HG02642 (cell line): ENCODE measurements at regions not wholly inside any gene's neighbourhood (a gene's known extent, or its start where the extent isn't known, plus 50 kb on each side); places are given as distances from the start of the nearest gene placed in this dataset.
A peak's percentile ranks its signal among the peaks of the same experiment; 100 is the strongest.

ENCODE experiments used
- ATAC-seq: cut with Tn5 transposase; IDR thresholded peaks from one replicate; pipeline ENCODE4 v1.9.1; 2021; ENCODE audit warnings: mild to moderate bottlenecking; ENCODE audit not compliant: unreplicated experiment, poor library complexity

DNA sequence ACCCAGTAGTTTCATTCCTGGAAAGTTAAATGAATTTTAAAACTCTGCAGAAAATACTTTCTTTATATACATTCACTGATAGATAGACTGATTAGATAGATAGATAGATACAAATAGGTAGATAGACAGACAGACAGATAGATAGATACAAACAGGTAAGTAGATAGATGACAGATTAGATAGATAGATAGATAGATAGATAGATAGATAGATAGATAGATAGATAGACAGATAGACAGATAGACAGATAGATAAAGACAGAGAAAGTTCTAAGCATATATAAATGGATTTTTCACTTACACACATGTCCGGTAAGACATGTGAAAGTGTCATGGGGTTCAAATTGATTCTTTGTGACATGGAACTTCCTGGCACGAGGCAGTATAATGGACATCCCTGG, 349.7 kb downstream of the CDK5RAP2 start:
- no peak for ATAC-seq

- no peak for ATAC-seq
Measured at GRCh38 chr9:120221844-120222243, 358.1 kb downstream of the CDK5RAP2 start.

DNA sequence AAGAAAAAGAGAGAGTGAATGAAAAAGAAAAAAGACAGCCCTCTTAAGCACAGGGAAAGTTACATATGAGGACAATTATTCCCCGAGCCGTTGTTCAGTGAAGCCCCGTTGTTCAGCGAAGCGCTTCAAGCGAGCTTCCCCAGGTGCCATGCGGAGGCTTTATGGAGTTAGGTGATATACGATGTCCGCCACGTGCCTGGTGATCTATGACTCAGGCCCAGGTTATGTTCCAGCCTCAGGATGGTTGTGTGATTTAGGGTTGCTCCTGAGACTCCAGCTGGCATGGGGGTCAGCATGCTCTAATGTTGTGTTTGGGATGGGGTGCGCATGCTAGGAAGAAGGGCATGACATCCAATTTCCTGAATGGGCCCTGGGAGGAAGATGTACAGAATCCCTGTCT, 365.6 kb downstream of the CDK5RAP2 start:
- no peak for ATAC-seq

GRCh38 chr9:120212853-120213200, 367.1 kb downstream of the CDK5RAP2 start:
- peak; percentile 32 for ATAC-seq

- ATAC-seq, result peak; percentile 76
Measured at GRCh38 chr9:120212153-120212852, 367.7 kb downstream of the CDK5RAP2 start.

- no peak for ATAC-seq
Measured at GRCh38 chr9:120210274-120210673, 369.7 kb downstream of the CDK5RAP2 start.

DNA sequence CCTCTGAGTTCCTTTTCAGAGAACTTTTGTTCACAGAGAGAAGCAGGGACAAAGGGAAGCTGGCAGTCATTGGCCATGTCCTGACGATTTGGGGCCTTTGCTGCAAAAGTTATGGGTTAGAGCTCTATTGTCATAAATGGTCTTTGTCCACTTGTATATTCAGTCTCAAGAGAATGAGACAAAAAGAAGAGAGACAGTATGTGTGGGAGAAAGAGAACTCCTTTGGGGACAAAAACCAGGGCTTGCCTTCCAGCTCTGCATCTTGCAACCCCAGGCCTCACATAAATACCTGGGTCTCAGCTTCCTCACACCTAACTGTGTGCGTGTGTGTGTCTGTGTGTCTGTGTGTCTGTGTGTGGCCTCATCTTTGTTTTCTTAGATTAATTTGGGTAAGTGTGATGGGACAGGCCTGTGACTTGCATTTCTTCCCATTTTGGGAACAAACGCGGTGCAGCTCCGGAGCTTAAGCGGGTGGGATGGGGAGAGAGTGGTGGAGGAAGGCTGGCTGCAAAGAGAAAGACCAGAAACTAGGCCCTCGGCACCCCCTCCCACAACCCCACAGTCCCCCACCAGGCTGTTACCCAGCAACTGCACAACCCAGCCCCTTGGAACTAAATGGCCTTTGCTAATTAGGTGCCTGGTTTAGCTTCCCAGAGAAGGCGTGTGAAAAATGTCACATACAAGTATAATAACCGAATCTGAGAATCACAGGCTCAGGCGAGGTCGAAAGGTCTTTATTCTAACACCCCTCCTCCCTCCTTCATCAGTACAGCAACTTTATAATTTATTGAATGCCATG, 376.9 kb downstream of the CDK5RAP2 start:
- ATAC-seq, result no peak

GRCh38 chr9:120198027-120198426, 381.9 kb downstream of the CDK5RAP2 start:
- ATAC-seq, result no peak

DNA sequence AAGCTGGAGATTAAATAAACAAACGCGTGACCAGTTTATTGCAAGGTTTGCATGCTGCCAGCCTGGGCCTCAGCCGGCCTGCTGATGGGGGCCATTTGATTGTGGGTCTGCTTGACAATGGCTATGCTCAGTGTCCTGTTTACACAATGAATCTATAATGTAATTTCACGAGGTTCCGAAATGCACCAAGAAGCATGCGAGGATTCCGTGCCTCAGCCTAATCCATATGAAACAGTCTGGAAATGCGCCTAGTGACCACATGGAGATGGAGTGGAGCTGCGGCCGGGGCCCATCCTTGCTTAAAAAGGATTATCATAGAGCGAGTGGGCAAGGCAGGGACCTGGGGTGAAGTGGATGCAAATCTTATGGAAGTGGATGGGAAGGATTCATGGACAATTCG, 382.4 kb downstream of the CDK5RAP2 start:
- ATAC-seq, result no peak

DNA sequence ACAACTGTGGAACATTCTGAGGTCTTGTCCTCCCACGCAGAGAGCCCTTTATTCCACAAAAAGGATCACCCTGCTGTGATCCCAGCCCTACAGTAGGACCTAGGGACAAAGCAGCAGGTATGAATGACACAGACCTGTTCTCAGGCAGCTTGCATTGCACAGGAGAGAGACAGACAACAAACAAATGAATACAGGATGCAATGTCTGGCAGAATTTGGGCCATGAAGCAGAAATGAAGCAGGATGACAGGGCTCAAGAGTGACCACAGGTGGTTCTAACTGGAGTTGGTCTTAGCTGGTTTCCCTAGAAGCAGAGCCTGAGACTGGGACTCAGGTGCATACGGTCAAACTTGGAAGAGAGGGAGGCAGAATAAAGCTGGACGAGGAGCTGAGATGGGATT, 388.8 kb downstream of the CDK5RAP2 start:
- ATAC-seq, result no peak

GRCh38 chr9:120187758-120188157, 392.2 kb downstream of the CDK5RAP2 start:
- no peak for ATAC-seq

- ATAC-seq, result no peak
Measured at GRCh38 chr9:120186276-120186675, 393.7 kb downstream of the CDK5RAP2 start.

DNA sequence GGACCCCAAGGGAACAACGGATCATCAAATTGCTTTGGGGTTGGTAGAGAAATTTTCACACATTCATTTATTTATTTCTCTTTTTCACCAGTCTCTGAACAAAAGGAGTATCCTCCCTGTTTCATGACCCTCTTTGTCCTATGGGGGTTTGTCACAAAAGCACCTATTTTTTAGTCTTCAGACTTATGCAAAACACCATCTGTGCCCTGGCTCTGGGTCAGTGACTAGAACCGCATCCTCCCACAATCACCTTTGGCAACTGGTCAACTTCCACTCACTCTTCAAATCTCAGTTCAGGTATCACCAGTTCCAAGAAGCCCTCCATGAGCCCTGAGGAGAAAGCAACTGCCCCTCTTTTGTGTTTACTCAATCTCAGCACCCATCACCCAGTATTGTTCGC, 395.7 kb downstream of the CDK5RAP2 start:
- no peak for ATAC-seq

GRCh38 chr9:120183615-120184014, 396.4 kb downstream of the CDK5RAP2 start:
- no peak for ATAC-seq

DNA sequence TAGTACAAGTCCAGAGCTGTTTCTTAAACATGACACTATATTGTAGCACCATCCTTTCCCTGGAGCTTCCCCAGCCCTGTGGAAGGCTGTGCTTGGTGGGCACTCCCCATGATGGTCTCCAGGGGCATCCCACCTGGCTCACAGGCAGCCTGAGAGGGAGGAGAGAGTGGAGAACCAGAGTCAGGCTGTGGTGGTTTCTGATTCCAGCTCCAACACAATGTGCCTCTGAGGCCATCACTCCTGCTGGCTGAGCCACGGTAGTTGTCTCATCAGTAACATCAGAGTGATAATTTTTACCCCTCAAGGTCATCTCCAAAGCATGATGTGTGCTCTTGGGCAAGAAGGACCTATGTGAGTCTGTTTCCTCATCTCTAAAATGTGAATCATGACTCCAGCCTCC, 398.0 kb downstream of the CDK5RAP2 start:
- ATAC-seq, result no peak

- no peak for ATAC-seq
Measured at GRCh38 chr9:120177121-120177520, 402.8 kb downstream of the CDK5RAP2 start.

DNA sequence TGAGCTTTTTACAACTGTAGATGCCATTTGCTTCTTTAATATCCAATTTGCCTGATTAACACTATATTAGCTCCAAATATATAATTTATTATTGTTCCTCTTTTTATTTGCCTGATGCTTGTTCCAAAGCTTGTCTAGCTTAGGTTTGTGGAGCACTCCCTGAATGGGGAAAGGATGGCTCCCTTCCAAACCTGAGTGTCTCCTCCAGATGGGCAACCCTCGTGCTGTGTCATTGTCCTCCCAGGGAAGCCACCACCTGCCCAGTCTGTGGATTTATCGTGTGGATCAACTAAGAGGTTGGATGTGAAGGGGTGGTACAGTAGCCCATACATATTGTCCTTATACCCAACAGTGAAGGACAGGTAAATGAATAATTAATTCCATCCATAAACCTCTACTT, 404.9 kb downstream of the CDK5RAP2 start:
- ATAC-seq, result no peak

DNA sequence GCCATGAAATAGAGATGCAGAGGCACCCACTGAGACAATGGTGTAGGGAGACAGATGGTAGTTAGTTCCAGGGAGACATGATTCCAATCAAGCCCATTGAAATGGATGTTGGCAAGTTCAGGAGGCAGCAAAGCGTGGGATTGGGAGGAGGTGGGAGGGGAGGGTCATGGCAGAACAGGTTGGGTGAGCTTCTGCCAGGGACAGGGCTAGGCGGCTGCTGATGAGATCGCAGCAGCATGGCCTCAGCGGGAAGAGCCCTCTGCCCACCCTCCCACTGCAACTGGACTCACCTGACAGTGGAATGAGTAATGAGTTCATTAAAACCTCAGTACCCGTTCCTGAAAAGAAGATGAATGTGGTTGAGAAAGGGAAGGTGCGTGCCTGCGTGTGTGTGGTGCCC, 418.2 kb downstream of the CDK5RAP2 start:
- no peak for ATAC-seq

DNA sequence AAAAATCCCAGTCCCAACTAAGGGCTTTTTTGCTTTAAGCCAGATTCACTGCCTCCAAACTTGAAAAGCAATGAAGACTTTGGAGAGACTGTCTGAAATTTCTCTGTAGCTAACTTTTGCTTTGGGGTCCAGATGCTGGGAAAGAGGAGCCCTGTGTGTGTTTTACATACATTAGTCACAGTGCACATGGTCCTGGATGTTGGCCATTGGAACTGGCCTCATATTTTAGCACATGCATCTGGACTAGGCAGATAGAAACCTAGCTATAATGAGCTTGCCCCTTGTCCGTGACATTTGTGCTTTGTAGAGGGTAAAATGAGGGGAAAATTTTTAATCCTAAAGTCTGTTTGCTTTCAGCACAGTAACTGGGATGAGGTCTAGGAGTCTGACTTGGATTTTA, 421.7 kb downstream of the CDK5RAP2 start:
- no peak for ATAC-seq

DNA sequence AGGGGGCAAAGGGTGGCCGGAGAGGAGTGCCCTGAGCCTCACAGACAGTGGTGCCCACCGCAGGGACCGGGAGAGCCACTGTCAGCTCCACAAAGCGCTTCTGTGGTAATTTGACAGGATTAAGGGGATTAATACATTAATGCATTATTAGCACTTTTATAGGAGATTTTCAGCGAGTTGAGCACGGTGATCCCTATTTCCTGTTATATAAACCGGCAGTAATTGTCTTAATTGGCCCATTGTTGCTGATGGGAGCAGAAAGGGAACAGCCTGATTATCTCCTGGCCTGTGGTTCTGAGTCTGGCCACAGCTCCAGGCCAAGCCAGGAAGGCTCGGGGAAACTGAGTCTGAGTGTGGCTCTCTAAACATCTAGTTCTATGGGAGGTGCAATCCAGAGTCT, 423.6 kb downstream of the CDK5RAP2 start:
- no peak for ATAC-seq

DNA sequence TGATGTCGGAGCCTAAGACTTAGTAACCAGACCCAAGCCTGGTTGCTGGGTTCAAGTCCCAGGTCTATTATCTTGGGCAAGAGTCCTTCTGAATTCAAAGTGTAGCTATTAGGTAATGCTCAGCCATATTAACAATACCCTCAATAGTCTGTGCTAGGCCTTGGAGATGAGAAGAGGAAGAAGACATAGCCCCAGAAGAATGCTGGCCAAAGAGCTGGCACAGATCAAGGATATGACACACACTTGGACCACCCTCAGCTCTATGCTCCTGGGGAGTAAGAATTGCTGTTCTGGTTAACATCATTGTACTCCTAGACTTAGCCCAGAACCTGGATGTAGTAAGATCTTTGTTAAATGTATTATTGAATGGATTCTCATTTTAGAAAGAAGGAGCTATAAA, 426.7 kb downstream of the CDK5RAP2 start:
- no peak for ATAC-seq

GRCh38 chr9:120152295-120152694, 427.7 kb downstream of the CDK5RAP2 start:
- ATAC-seq, result no peak
